GM12872 (cell line): ENCODE measurements at regions not wholly inside any gene's neighbourhood (a gene's known extent, or its start where the extent isn't known, plus 50 kb on each side); places are given as distances from the start of the nearest gene placed in this dataset.
A peak's percentile ranks its signal among the peaks of the same experiment; 100 is the strongest.

Experiments
- CTCF ChIP-seq: IDR thresholded peaks from 3 replicates; pipeline ENCODE4 v1.5.1; 2011; ENCODE audit warnings: low read depth, mild to moderate bottlenecking, low read length, moderate library complexity; ENCODE audit not compliant: insufficient read depth

- TF ChIP-seq CTCF, result no peak
Observed at GRCh38 chr9:2320632-2321031, 301.0 kb upstream of the VLDLR start.

- TF ChIP-seq CTCF, result no peak
Observed at GRCh38 chr9:2321523-2322148, 300.0 kb upstream of the VLDLR start.

GRCh38 chr9:2324742-2325141 is 296.8 kb upstream of the VLDLR start:
- no peak for TF ChIP-seq CTCF

- TF ChIP-seq CTCF, result no peak
Observed at GRCh38 chr9:2332663-2333062, 288.9 kb upstream of the VLDLR start.

- TF ChIP-seq CTCF, result no peak
Observed at GRCh38 chr9:2335260-2335659, 286.3 kb upstream of the VLDLR start.

GRCh38 chr9:2336055-2336454 is 285.5 kb upstream of the VLDLR start:
- TF ChIP-seq CTCF, result peak; percentile 32; the same call in 1 of the 3 replicates

- TF ChIP-seq CTCF, result no peak
Observed at GRCh38 chr9:2337131-2337530, 284.5 kb upstream of the VLDLR start.

- no peak for TF ChIP-seq CTCF
Observed at GRCh38 chr9:2337627-2338026, 284.0 kb upstream of the VLDLR start.
